Tibial artery (tissue), 4 donors: ENCODE measurements at regions not wholly inside any gene's neighbourhood (a gene's known extent, or its start where the extent isn't known, plus 50 kb on each side); places are given as distances from the start of the nearest gene placed in this dataset.
A peak's percentile ranks its signal among the peaks of the same experiment; 100 is the strongest.

Experiments used
- DNase-seq, 2 donors: peaks; one replicate each; pipeline ENCODE4 v3.0.0-alpha.2; 2019
- H3K27ac ChIP-seq, 2 donors: fragments of 200-600 bp; sonication (generic) in 1 of 2; 1 replicate in 1 of 2; 2 replicates in 1 of 2; pipeline ENCODE4 v1.5.1; 2018 to 2019; ENCODE audit warnings: mild to moderate bottlenecking in 1 of 2
- H3K27me3 ChIP-seq, 2 donors: fragments of 200-600 bp; sonication (generic) in 1 of 2; one replicate each; pipeline versions ENCODE4 v1.5.1 to v1.6.0; 2016 to 2019
- H3K36me3 ChIP-seq, 3 donors: fragments of 200-600 bp; sonication (generic) in 2 of 3; one replicate each; pipeline ENCODE4 v1.5.1; 2016 to 2019; ENCODE audit warnings: mild to moderate bottlenecking in 2 of 3
- H3K4me1 ChIP-seq, 4 donors: fragments of 200-600 bp; sonication (generic) in 2 of 4; 1 replicate in 3 of 4; 2 replicates in 1 of 4; pipeline ENCODE4 v1.5.1; 2016 to 2019
- H3K4me3 ChIP-seq, 2 donors: fragments of 200-600 bp; sonication (generic) in 1 of 2; 1 replicate in 1 of 2; 2 replicates in 1 of 2; pipeline ENCODE4 v1.5.1; 2018 to 2019; ENCODE audit warnings: mild to moderate bottlenecking in 2 of 2
- H3K9me3 ChIP-seq, 3 donors: fragments of 200-600 bp; sonication (generic) in 1 of 3; one replicate each; pipeline ENCODE4 v1.5.1; 2016 to 2019
- intact Hi-C: fragments of 100-400 bp; cut with DNase I; formaldehyde crosslinking; loops from one replicate; pipeline ENCODE4 v1.15.0; 2023; ENCODE audit warnings: low total_unique reads
- TF ChIP-seq, protein P1 (sequence below), 2 experiments: fragments of 200-600 bp in 1 of 2; fragments of 450-650 bp in 1 of 2; IDR thresholded peaks; one replicate each; pipeline ENCODE4 v1.5.1; 2017 to 2019; ENCODE audit warnings: antibody characterized with exemption in 2 of 2, mild to moderate bottlenecking in 1 of 2, moderate library complexity in 1 of 2

DNA sequence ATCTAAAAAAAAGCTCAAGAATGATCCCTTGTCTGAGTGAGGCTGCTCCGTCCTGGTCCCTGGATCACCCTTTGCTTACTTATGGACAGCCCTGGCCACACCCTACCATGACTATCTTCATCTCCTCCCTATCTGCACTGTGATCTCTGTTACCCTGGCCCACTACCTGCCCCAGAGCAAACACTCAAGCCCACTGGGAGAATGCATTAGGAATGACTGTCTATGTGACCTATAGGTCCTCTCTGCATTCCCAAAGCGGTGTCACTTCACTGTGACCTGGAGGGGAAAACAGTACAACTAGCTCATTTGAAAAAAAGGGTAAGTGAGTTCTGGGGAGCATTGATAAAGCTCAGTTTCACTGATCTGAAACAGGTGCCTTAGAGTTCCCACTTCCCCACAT, 86.4 kb upstream of the FOXP4 start:
- H3K27ac ChIP-seq: no peak overlapping the region
- H3K4me3 ChIP-seq: no peak overlapping the region
- H3K9me3 ChIP-seq: no peaks in the 10 kb centered on the region
- H3K27me3 ChIP-seq: no peaks in the 10 kb centered on the region
- TF ChIP-seq, protein P1, sequence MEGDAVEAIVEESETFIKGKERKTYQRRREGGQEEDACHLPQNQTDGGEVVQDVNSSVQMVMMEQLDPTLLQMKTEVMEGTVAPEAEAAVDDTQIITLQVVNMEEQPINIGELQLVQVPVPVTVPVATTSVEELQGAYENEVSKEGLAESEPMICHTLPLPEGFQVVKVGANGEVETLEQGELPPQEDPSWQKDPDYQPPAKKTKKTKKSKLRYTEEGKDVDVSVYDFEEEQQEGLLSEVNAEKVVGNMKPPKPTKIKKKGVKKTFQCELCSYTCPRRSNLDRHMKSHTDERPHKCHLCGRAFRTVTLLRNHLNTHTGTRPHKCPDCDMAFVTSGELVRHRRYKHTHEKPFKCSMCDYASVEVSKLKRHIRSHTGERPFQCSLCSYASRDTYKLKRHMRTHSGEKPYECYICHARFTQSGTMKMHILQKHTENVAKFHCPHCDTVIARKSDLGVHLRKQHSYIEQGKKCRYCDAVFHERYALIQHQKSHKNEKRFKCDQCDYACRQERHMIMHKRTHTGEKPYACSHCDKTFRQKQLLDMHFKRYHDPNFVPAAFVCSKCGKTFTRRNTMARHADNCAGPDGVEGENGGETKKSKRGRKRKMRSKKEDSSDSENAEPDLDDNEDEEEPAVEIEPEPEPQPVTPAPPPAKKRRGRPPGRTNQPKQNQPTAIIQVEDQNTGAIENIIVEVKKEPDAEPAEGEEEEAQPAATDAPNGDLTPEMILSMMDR (IDR thresholded peaks at IDR 0.05): no peak
- no peak for DNase-seq
- no peaks in the 10 kb centered on the region for H3K4me1 ChIP-seq
- H3K36me3 ChIP-seq: no peaks in the 10 kb centered on the region
- intact Hi-C loops: loop anchor here (10.0 kb wide), 1 partner anchor 85 kb away; the partner anchor contains the start of gene FOXP4

DNA sequence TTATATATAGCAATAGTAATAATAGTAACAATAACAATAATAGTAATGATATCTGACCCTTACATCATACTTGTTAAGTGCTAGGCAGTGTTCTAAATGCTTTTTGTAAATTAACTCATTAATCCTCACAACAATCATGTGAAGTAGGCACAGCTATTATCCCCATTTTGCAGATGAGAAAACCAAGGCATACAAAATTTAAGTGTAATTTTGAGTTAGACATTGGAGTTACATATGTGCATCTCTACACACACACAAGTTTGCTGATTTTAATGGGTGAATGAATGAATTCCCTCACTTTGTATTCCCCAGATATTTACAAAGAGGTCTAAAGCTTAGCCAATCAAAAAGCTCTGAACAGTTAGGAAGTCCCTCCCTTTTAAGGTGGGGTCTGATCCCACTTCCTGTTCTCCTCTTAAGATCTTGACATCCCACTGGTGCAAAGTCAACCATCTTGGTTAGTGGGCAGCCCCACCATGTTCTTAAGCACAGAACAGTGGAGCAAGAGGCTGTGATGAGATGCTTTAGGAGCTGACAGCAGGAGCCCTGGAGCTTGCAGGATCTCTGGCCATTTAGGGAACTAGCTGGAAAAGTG, 85.3 kb upstream of the FOXP4 start:
- H3K36me3 ChIP-seq: no peaks in the 10 kb centered on the region
- H3K4me1 ChIP-seq: no peaks in the 10 kb centered on the region
- no peak overlapping the region for H3K27ac ChIP-seq
- no peaks in the 10 kb centered on the region for H3K9me3 ChIP-seq
- peaks cover 0 to 3% of the 10 kb centered on the region in 2 donors for H3K27me3 ChIP-seq
- intact Hi-C loops: loop anchor here (10.0 kb wide), 1 partner anchor 84 kb away; the partner anchor contains the start of gene FOXP4
- no peak for DNase-seq
- TF ChIP-seq, protein P1 (IDR thresholded peaks at IDR 0.05): no peak
- H3K4me3 ChIP-seq: no peak overlapping the region

DNA sequence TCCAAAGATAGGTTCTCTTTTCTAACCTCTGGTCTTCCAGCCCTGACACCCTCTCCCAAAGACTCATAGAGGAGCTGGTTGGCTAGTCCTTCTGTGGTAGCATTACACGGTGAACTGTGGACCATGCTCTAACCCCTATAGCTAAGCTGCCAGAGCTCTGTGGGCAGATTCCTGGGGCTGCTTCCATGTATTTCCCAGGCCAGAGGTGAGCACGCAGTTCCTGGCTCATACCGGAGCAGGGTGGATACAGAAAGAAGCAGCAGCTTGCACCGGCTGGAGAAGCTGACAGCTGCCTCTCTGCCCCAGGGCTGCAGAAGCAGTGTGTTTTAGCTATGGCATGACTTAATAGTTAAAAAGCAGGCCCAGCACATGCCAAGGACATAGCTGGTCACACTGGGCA, 84.1 kb upstream of the FOXP4 start:
- intact Hi-C loops: loop anchor here (10.0 kb wide), 1 partner anchor 83 kb away; the partner anchor contains the start of gene FOXP4
- Histone ChIP-seq H3K36me3 (no peaks in the 10 kb centered on the region), H3K4me3 (no peak overlapping the region), H3K27me3 (peaks cover 0 to 3% of the 10 kb centered on the region in 2 donors), H3K9me3 (no peaks in the 10 kb centered on the region), H3K4me1 (no peaks in the 10 kb centered on the region), H3K27ac (no peak overlapping the region)
- no peak for DNase-seq
- TF ChIP-seq, protein P1 (IDR thresholded peaks at IDR 0.05): no peak

DNA sequence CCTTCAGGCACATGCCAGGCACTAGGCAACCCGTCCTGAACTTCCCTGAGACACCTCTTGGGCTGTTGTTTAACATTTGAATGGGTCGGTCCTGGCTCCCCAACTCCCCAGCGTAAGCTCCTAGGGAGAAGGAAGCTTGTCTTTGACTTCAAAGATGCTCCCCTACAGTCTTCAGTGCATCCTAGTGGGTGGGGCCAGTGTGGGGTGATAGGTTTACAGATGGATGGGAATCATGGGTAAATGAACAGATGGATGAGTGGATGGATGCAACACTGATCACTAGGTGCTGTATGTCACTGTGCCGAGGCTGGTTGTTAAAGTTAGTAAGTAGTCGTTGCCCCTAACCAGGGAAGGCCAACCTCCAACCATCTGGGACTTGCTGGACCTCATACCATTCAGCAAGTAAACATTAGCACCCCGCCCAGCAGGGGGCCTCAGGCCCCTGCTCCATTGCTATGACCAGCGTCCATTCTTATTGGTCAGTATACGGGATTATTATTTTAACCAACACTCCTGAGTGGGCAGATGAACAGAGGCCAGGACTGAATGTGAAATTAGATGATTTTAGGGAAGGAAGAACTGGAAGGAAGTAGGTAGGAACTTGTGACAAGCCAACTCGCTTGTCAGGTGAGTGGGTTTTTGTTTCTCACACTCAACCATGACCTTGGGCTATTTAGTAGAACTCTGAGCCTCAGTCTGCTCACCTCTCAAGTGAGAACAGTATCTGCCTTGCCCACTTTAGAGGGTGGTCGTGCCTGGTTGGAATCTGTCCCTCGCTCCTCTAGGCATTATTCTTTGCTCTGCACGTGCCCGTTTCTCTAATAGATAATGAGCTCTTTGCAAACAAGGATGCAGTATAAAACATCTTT, 82.9 kb upstream of the FOXP4 start:
- Histone ChIP-seq H3K9me3 (no peaks in the 10 kb centered on the region), H3K4me1 (no peaks in the 10 kb centered on the region), H3K27me3 (peaks cover 0 to 3% of the 10 kb centered on the region in 2 donors), H3K27ac (no peak overlapping the region), H3K36me3 (no peaks in the 10 kb centered on the region), H3K4me3 (no peak overlapping the region)
- DNase-seq: peak; percentile 77 to 84
- TF ChIP-seq, protein P1 (IDR thresholded peaks at IDR 0.05): peak; percentile 64 to 71
- intact Hi-C loops: loop anchor here (10.0 kb wide), 1 partner anchor 82 kb away; the partner anchor contains the start of gene FOXP4

DNA sequence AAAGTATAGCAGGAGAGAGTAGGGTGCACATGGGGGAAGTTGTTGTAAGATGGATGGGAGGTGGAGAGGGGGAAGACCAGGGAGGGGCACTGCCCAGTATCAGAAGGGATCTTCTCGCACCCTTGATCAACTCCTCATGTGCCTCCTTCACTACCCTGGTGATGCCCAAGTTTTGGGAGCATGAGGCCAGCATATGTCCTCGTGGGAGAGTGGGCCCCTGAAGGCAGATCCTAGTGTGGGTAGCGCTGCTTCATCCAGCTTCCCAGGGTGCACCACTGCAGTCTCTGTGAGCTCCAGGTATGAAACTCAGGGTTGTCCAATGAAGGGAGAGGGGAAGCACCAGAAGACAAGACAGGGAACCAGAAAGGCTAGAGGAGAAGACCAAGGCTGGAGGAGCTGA, 82.2 kb upstream of the FOXP4 start:
- peak in 1 of 2 donors; percentile 40 for DNase-seq
- Histone ChIP-seq H3K27ac (no peak overlapping the region), H3K4me1 (no peaks in the 10 kb centered on the region), H3K36me3 (no peaks in the 10 kb centered on the region), H3K4me3 (no peak overlapping the region), H3K27me3 (peaks cover 0 to 3% of the 10 kb centered on the region in 2 donors), H3K9me3 (no peaks in the 10 kb centered on the region)
- intact Hi-C loops: loop anchor here (10.0 kb wide), 1 partner anchor 81 kb away; the partner anchor contains the start of gene FOXP4
- TF ChIP-seq, protein P1 (IDR thresholded peaks at IDR 0.05): no peak
